GM06990 (cell line): ENCODE measurements at regions not wholly inside any gene's neighbourhood (a gene's known extent, or its start where the extent isn't known, plus 50 kb on each side); places are given as distances from the start of the nearest gene placed in this dataset.

Experiments used
- DNase-seq: peaks from one replicate; pipeline ENCODE4 v3.0.0-alpha.2; 2011; ENCODE audit not compliant: insufficient read length; ENCODE audit errors: extremely low read depth
- H3K27me3 ChIP-seq: replicated peaks from 2 replicates; pipeline ENCODE4 v1.6.0; 2011; ENCODE audit warnings: low read length; ENCODE audit not compliant: control insufficient read depth, insufficient read depth
- H3K36me3 ChIP-seq: 2 replicates; pipeline ENCODE4 v1.5.1; 2011; ENCODE audit warnings: low read length; ENCODE audit not compliant: control insufficient read depth, insufficient read depth
- H3K4me3 ChIP-seq: replicated peaks from 2 replicates; pipeline ENCODE4 v1.5.1; 2011; ENCODE audit warnings: low read depth, mild to moderate bottlenecking, control low read depth, low read length
- CTCF ChIP-seq: IDR thresholded peaks from 2 replicates; pipeline ENCODE4 v1.5.1; 2011; ENCODE audit warnings: low read length, control low read depth, mild to moderate bottlenecking, inconsistent platforms; ENCODE audit not compliant: insufficient read depth, poor library complexity, severe bottlenecking

DNA sequence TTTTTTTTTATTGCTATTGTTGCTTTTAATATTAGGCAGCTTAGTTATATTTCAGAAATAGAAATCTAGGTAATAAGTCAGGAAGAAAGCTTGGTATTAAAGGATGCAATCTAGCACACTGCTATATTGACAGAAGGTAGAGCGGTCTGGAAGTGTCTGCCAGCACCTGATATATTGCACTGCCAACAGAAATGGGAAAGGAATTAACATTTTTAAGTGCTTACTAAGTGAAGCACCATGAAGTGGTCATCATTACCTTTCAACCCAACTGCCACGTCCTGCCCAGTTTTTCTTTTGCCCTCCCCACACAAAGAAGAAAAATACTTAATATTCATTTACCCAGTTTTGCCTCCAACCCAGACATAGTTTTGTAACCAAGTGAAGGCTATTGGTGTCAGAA lies 163.5 kb downstream of the KITLG start:
- Histone ChIP-seq H3K27me3 (no peaks in the 10 kb centered on the region), H3K36me3 (no peaks in the 10 kb centered on the region), H3K4me3 (no peak overlapping the region)
- no peak for TF ChIP-seq CTCF
- DNase-seq = no peak

- DNase-seq = no peak
- Histone ChIP-seq H3K36me3 (no peaks in the 10 kb centered on the region), H3K4me3 (no peak overlapping the region), H3K27me3 (no peaks in the 10 kb centered on the region)
- no peak for TF ChIP-seq CTCF
Observed at GRCh38 chr12:88417531-88417930, 162.7 kb downstream of the KITLG start.

DNA sequence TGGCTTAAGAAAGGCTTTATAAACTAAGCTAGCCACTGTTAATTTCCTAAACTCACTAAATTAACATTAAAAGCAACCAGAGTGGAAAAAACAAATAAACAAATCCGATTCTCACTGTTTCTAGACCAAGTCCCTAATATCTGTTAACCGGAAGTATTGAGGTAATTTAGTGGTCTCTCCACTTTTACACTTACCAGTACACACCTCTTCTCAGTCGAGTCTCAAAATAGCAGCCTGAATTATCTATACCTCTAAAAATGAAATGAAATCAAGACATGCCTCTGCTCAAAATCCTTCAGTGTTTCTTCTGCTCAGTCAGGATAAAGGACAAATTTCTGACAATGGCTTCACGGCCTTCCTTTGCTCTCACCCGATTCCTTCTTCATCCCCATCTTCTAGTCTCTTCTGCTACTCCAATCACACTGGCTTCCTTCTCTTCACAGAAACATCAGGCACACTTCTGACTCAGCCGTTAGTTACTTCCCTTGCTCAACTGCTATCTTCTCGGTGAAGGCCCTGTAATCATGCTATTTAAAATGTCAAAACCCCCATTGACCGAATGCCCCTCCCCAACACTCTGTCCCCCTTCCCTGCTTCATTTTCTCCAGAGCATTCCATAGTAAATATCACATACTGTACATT lies 161.3 kb downstream of the KITLG start:
- Histone ChIP-seq H3K4me3 (no peak overlapping the region), H3K27me3 (no peaks in the 10 kb centered on the region), H3K36me3 (no peaks in the 10 kb centered on the region)
- no peak for TF ChIP-seq CTCF
- no peak for DNase-seq

DNA sequence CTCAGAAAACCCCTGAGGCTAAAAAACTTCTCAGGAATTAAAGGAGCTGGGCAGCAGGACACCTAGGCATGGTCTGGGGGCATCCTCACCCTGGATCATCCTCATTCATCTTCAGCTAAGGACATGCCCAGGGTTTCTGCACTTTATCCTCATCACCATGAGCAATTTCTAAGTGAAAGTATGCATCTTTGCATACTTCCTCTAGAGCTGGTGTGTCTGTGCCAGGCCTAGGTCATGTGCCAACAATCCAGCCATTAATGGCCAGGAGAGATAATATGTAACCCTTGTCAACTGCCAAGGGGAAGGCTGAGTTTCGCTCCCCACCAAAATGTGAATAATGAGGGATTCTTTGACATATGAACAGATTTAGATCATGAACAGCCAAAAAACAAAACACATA lies 160.5 kb downstream of the KITLG start:
- Histone ChIP-seq H3K36me3 (no peaks in the 10 kb centered on the region), H3K4me3 (no peak overlapping the region), H3K27me3 (no peaks in the 10 kb centered on the region)
- no peak for DNase-seq
- no peak for TF ChIP-seq CTCF

DNA sequence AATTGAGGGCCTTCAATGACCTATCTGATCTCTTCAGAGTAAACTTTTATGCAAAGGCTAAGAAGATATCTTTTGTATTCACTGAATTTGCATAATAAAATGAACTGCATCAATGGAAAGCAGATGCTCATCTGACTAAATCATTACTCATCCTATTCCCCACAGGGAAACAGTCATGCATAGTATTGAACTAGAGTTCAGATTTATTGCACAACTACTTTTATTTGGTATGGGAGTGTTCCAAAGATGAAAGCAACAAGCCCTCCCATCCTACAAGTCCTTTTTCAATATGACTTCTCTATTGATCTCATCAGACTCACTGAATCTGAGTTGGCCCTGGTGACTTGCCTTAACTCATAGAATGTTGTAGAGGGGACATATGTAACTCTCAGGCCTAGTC lies 159.8 kb downstream of the KITLG start:
- no peaks in the 10 kb centered on the region for H3K36me3 ChIP-seq
- DNase-seq = no peak
- no peak for TF ChIP-seq CTCF
- H3K27me3 ChIP-seq = no peaks in the 10 kb centered on the region
- no peak overlapping the region for H3K4me3 ChIP-seq
